GM21529 (cell line): ENCODE measurements at regions not wholly inside any gene's neighbourhood (a gene's known extent, or its start where the extent isn't known, plus 50 kb on each side); places are given as distances from the start of the nearest gene placed in this dataset.
"Not testable (repeated sequence)": the region's sequence is repeated elsewhere in the genome, so short reads cannot be mapped to it uniquely, and the experiment has no call there.

Source experiments
- ATAC-seq: cut with Tn5 transposase; IDR thresholded peaks from one replicate; pipeline ENCODE4 v1.9.1; 2021; ENCODE audit not compliant: unreplicated experiment

GRCh38 chrX:63470506-63470905, 119.4 kb upstream of the SPIN4 start:
- ATAC-seq = no peak

DNA sequence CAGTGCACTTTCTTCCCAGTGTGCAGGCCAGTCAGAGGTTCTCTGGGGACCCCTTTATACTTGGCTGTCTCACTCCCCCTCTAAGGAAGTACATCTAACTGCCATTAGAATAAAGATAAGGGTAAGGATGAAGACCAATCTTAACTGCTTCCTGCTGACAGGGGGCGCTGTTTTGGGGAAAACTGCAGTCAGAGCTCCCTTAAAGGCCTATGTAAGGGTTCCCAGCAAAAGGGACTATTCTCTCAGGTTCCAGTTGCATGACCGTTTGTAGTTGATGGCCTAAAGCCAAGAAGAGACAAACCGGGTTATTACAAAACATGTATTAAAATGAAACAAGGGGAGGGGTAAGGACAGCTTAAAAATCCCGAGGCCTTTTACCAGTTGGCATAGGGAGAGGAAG, 115.6 kb upstream of the SPIN4 start:
- no peak for ATAC-seq

- no peak for ATAC-seq
Observed at GRCh38 chrX:63458981-63459380, 107.8 kb upstream of the SPIN4 start.

DNA sequence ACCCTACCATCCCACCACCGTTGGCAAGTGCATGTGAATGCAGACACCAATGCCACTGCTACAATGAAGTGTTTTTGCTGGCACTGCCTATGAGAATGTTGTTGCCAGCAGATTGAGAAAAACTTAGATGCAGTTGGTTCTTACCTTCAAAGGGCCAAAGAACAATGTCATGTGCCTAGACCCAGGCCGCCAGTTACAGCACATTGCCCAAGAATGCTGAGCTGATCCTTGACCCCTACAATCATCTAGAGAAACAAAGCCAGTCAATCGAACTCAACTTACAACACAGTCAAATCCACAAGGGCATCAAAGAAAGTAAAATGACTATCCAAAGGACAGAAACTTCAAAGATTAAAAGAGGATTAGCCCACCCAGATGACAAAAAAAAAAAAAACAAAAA, 102.4 kb upstream of the SPIN4 start:
- ATAC-seq = no peak

- no peak for ATAC-seq
Observed at GRCh38 chrX:63441717-63442116, 90.6 kb upstream of the SPIN4 start.

- ATAC-seq = no peak
Observed at GRCh38 chrX:63439580-63439979, 88.4 kb upstream of the SPIN4 start.

DNA sequence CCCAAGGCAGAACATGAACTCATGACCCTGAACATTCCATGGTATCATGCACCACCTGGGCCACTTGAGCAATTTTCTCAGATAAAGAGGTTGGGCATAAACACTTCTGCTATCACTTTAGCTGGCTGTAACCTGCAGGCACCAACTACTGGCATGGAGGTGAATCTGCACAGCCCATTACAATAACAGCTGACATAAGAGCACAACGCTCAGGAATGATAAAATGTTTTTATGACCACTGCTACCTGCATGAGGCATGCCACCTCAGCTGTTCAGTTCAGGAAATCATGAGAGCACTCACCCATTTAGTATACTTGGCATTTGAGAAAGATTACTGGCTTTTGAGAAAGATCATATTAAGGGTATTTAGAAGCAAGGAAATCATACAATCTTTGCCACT, 85.7 kb upstream of the SPIN4 start:
- no peak for ATAC-seq

DNA sequence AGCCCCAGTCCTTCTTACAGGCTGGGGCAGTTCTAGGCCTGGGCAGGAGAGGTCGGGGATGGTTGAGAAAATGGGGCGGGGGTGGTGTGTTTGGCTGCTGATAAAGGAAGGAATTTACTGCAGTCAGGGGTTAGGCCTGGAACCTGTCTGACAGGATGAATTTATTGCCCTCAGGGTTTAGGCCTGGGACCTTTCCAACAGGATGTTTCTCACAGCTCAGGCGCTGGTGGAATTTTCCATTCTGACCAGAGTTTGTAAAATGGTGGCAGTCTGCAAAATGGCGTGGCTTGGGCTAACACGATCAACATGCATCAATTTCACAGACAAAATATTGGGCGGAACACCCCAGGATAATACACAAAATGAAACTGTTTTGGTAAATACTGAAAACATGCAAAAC, 83.5 kb upstream of the SPIN4 start:
- no peak for ATAC-seq

DNA sequence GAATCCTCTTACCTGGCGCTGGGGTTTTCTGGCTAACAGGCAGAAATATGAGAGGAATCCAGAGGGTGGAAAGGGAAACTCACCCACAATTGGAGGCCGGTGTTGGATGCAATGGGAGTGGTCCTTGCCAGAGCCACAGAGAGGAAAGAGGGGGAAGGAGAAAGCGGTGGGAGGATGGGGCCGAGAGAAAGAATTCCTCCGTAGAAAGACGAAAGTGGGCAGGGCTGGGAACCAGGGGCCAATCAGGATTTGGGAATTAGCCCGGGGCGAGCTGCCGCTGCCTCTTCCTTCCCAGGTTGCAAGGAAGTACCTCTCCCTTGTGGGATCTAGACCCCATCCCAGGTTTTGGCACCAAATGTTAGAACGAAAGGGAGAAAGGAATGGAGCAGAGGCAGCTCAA, 83.1 kb upstream of the SPIN4 start:
- ATAC-seq = no peak

DNA sequence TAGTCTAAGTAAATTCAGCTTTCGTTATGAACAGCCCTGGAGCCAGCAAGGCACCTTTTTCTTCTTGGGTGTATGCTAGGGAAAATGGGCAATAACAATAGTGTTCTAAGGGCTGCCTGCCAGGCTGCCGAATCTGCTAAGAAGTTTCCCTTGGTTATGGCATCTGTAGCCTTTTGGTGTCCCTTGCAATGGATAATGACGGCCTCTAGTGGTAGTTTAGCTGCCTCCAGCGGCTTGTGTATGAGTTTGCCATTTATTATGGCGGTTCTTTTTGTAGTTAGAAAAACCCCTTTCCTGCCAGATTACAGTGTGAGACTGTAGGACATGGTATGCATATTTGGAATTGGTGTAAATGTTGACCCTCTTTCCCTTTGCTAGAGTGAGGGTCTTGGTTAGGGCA, 78.9 kb upstream of the SPIN4 start:
- ATAC-seq = no peak

- ATAC-seq = no peak
Observed at GRCh38 chrX:63428348-63428747, 77.2 kb upstream of the SPIN4 start.

- ATAC-seq = no peak
Observed at GRCh38 chrX:63426519-63426918, 75.4 kb upstream of the SPIN4 start.

GRCh38 chrX:63424063-63424462, 72.9 kb upstream of the SPIN4 start:
- ATAC-seq = no peak

DNA sequence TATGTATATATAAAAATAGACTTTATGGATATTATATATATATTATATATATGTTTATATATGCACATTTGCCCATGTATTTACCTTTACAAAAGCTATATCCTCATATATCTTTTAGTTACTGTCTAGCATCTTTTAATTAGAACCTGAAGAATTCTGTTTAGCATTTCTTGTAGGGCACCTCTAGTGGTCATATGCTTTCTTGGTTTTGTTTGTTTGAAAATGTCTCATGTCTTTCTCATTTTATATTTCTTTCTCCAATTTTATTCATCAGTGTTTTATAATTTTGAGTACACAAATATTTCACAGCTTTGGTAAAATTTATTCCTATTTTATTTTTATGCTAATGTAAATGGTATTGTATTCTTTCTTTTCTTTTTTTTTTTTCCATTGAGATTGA, 70.3 kb upstream of the SPIN4 start:
- ATAC-seq = no peak

DNA sequence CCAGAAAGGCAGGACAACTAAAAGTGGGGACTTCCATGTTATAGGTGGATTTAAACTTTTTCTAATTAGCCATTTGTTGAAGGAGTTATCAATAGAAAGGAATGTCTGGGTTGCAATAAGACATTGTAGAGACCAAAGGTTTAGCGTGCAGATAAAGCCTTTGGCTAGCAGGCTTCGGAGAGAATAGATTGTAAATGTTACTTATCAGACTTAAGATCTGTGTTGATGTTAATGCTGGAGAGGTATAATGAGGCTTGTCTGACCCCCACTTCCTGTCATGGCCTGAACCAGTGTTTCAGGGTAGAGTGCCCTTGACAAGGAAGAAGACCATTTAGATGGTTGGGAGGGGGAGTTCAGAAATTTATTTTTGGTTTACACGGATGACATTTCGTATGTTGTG, 67.1 kb upstream of the SPIN4 start:
- ATAC-seq = no peak

- ATAC-seq = no peak
Observed at GRCh38 chrX:63417649-63418048, 66.5 kb upstream of the SPIN4 start.

DNA sequence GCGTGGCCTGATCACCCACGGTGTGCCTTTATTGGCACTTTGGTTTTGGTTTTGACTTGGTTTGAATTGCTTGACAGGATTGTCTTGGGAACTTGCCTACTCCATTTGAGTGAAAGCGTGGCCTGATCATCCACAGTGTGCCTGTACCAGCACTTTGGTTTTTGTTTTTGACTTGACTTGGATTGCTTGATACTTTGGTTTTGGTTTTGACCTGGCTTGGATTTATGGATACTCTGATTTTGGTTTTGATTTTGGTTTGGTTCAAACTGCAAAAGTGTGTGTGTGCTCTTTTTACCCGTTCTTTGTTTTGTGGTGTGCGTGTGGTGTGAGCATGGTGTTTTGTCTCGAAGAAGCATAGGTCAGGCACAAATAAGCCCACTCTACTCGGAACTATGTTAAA, 58.8 kb upstream of the SPIN4 start:
- not testable (repeated sequence) for ATAC-seq

- no peak for ATAC-seq
Observed at GRCh38 chrX:63408050-63408449, 56.9 kb upstream of the SPIN4 start.

GRCh38 chrX:63404332-63404731, 53.2 kb upstream of the SPIN4 start:
- no peak for ATAC-seq

GRCh38 chrX:63402106-63402505, 51.0 kb upstream of the SPIN4 start:
- ATAC-seq = no peak
